Activated CD8-positive, alpha-beta memory T cell treated with anti-CD3 and anti-CD28 coated beads for 36 hours (primary cell): ENCODE measurements at regions not wholly inside any gene's neighbourhood (a gene's known extent, or its start where the extent isn't known, plus 50 kb on each side); places are given as distances from the start of the nearest gene placed in this dataset.
"Not testable (repeated sequence)": the region's sequence is repeated elsewhere in the genome, so short reads cannot be mapped to it uniquely, and the experiment has no call there.

Source experiments
- CTCF ChIA-PET: fragments of 350-600 bp; sonication (Branson Sonifier 250); formaldehyde crosslinking; loops from one replicate; lab custom pipeline; 2021; ENCODE audit warnings: antibody characterized with exemption; lab: Charles Lee
- POLR2A ChIA-PET: fragments of 350-600 bp; sonication (Branson Sonifier 250); formaldehyde crosslinking; loops from one replicate; lab custom pipeline; 2021; ENCODE audit warnings: antibody characterized with exemption; lab: Charles Lee

DNA sequence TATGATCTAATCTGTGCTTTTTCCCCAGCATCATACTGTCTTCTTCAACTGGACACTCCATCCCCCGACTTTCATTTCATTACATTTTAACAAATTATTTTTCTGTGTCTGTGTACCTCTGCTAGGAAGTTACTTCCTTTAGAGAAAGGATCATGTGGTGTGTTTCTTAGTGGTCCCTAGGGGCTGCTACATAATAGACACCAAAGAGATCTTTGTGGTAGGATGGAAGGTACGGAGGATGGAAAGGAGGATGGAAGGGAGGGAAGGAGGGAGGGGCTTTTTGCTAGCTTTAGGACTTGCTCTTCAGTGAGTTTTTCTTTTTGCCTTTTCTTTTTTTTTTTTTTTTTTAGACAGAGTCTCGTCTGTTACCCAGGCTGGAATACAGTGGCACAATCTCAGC is 95.7 kb downstream of the TNFAIP3 start:
- CTCF ChIA-PET: no interaction called here
- POLR2A ChIA-PET: no interaction called here

DNA sequence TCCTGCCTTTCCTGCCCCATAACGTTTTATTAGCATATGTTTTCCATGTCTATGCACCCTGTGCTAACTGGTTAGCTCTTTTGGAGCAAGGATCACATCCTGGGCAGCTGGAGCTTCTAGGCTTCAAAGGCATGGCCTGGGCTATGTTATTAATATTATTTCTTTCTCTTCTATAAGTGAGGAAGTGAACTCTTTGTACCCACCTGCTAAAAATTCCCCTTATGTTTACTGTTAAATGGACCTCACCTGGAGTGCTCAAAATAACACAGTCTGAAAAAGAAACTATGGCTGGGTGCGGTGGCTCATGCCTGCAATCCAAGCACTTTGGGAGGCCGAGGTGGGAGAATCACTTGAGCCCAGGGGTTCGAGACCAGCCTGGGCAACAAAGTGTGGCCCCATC is 97.8 kb downstream of the TNFAIP3 start:
- POLR2A ChIA-PET: no interaction called here
- CTCF ChIA-PET: interaction anchor here (1.4 kb wide), 1 partner anchor 25 kb away, joined by 3 read pairs; no protein-coding TSS in a partner anchor

DNA sequence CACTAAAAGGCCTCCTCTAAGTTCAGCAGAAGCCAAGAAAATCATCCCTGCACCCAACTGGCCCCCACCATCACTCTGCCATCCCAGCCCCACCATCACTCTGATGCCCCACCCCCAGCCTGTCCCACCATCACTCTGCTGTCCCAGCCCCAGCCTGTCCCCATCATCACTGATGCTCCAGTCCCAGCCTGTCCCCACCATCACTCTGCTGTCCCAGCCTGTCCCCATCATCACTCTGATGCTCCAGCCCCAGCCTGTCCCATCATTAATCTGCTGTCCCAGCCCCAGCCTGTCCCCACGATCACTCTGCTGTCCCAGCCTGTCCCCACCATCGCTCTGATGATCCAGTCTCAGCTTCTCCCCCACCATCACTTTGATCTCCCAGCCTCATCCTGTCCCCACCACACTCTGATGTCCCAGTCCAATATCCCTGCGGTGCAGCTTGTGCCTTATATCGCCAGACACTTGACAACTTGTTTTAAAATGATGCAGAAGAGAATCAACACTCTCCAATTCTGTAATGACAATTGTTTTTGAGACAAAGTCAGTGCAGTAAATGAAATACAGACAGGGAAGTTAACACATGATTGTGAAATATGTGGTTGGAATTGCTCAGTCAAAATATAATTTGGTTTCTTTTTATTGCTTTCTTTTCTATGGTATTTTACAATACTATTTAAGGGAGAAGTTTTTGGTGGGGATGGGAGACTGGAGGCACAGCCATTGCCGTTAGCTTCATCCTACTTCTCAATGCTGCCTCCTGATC is 100.8 kb downstream of the TNFAIP3 start:
- ChIA-PET CTCF (interaction anchor here (0.7 to 2.1 kb wide), 4 partner anchors 9 to 29 kb away, joined by 3 to 7 read pairs (median 4); no protein-coding TSS in a partner anchor), POLR2A (interaction anchor here (0.9 to 1.2 kb wide), 2 partner anchors 91 to 97 kb away, joined by 3 read pairs; no protein-coding TSS in a partner anchor)

DNA sequence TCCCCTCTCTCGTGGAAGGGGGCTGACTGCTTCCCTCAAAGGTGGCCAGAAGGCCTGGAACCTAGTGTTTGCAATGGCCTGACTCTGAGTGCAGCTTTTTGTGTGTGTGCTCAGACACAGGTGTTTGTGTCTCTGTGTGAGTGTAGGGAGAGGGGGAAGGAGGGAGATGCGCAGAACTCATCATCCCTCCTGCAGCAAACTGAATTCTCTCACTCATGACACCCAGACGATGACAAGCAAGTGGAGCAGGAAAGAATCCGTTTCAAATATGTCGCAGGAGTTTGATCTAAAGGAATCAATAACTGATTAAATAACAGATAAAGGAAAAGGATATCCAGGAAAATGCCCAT is 101.4 kb downstream of the TNFAIP3 start:
- ChIA-PET CTCF (interaction anchor here (0.6 to 2.1 kb wide), 3 partner anchors 10 to 28 kb away, joined by 3 to 7 read pairs (median 6); no protein-coding TSS in a partner anchor), POLR2A (interaction anchor here (1.2 kb wide), 1 partner anchor 98 kb away, joined by 3 read pairs; no protein-coding TSS in a partner anchor)

DNA sequence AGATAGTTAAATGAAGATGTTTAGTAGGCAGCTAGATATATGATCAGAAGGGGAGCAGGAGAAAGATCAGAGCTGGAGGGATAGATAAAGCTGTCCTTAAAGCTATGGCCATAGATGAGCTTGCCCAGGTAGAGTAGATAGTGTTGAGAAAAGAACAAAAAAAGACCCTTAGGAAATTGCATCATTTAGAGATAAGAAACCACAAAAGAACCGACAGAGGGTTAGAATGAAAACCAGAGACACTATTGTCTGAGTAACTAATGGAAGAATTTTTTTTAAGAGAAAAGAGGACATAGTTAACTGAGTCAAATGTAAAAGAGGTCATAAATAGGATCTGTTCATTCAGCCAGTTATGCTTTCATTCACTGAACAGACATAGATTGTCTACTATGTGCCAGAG is 101.8 kb downstream of the TNFAIP3 start:
- ChIA-PET POLR2A (interaction anchor here (1.2 kb wide), 1 partner anchor 98 kb away, joined by 3 read pairs; no protein-coding TSS in a partner anchor), CTCF (interaction anchor here (0.6 to 2.1 kb wide), 2 partner anchors 24 to 27 kb away, joined by 6 to 7 read pairs; no protein-coding TSS in a partner anchor)

DNA sequence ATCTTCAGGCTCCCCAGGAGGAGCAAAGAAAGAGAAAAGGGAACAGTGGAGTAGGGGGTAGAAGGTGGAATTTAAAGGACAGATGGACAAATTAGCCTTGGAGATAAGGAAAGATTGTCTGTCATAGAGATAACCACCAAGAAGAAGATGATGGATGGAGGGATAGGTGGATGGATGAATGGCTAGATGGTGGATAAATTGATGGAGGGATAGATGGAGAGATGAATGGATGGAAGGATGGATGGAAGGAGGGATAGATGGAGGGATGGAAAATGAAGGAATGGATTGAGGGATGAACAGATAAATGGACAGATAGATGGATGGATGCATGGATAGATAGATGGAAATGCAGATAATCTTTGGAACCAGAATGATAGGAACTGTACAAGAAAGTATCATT is 102.8 kb downstream of the TNFAIP3 start:
- CTCF ChIA-PET: interaction anchor here (2.1 kb wide), 1 partner anchor 25 kb away, joined by 7 read pairs; no protein-coding TSS in a partner anchor
- POLR2A ChIA-PET: interaction anchor here (0.7 kb wide), 1 partner anchor 93 kb away, joined by 3 read pairs; no protein-coding TSS in a partner anchor

DNA sequence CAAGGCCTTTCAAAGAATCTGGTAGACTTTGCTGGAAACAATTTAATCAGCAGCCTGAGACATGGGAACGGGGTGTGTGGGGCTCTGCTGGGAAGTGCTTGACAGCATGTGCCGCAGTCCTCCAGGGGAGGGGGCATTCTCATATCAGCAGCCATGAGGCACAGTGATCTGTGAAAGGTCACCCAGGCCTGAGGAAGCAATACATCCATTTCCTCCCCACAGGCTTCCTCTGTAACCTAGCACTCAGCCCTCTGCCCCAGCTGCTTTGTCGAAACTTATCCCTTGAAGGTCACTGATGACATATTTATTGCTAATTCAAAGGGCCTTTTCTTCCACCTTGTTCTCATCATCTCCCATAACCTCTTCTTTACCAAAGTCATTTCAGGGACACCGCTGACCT is 103.3 kb downstream of the TNFAIP3 start:
- POLR2A ChIA-PET: interaction anchor here (0.6 to 0.8 kb wide), 3 partner anchors 11 to 93 kb away, joined by 3 to 4 read pairs (median 3); no protein-coding TSS in a partner anchor
- CTCF ChIA-PET: interaction anchor here (0.8 to 1.2 kb wide), 3 partner anchors 25 to 266 kb away, joined by 3 to 4 read pairs (median 3); no protein-coding TSS in a partner anchor

DNA sequence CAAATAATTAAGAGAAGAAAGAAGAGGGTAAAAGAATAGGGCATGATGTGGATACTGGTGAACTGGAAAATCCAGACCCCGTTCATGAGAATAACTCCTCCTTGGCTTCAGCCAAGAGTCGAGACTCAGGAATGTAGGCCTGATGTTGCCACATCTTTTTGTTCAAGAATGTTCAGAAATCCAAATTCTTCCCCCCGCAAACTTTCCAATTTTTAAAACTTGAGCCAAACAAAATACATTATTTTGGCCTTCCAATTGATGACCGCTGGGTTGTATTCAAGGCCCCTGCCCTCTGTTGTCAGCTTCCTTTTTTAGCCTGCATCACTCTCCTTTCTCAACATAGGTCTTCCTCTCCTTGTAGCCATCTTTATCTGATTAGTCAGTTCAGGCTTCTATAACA is 106.1 kb downstream of the TNFAIP3 start:
- ChIA-PET CTCF (interaction anchor here (1.8 kb wide), 1 partner anchor 102 kb away, joined by 5 read pairs; no protein-coding TSS in a partner anchor), POLR2A (no interaction called here)

DNA sequence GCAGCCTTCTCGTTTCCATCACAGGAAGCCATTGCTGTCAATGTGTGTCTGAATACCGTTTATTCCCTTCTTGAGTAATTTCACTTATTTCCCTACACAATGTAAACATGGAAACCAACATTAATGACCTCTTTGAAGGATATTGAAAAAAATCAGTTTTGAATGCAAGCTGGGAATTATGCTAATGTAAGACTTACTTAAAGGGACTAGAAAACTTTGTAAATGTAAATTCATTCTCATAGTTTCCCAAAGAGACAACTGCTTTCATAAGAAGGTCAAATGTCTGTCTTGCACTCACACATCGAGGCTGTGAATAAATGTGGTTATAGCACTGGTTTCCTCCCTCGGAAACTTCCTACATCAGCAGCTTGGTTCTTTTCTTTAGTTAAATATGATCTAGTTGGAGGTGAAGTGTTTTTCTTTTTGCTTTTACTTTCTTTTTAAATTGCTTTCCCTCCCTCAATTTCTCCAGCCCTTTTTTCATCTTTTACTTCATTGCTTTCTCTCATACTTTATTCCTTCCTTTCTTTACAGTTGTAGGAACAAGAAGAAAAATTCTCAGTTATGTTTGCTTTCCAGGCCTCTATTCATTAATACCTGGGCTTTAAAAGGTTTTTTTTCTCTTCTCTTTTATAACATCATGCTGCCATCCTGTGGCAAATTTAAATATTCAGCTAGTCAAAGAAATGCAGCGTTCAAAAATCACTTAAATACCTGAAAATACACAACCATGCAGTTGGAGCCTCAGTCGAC is 108.3 kb downstream of the TNFAIP3 start:
- CTCF ChIA-PET: interaction anchor here (0.8 to 1.8 kb wide), 9 partner anchors 26 to 141 kb away, joined by 3 to 11 read pairs (median 4); partner anchors contain the start of gene TNFAIP3
- POLR2A ChIA-PET: interaction anchor here (0.6 to 1.0 kb wide), 4 partner anchors 27 to 97 kb away, joined by 3 to 4 read pairs (median 3); no protein-coding TSS in a partner anchor

DNA sequence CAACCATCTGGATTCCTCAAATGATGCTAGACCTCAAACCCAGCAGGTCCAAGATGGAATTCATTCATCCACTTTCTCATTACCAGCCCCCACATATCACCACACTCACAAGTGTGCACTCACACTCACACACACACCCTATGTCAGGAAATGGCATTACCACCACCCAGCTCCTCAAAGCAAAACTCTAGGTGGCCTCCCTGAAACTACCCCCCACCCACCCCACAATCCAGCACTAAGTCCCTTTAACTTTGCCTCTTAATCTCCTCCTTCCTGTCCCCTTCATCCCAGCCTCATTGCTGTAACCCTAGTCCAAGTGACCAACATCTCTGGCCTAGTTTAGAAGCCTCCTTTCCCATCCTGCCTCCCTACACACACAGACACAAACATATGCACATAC is 109.4 kb downstream of the TNFAIP3 start:
- ChIA-PET CTCF (no interaction called here), POLR2A (no interaction called here)

DNA sequence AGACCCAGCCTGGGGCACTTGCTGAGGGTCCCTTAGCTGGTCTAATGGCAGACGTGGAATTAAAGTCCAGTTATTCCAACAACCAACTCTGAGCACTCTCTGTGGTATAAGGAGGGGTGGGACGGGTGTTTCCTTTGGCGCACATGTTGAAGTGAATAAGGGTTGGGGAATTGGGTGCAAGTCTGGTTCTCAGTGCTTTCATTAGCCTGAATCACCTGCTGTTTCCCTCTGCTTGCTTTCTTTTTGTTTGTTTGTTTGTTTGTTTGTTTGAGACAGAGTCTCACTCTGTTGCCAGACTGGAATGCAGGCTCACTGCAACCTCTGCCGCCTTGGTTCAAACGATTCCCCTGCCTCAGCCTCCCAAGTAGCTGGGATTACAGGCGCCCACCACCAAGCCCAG is 110.1 kb downstream of the TNFAIP3 start:
- ChIA-PET CTCF (interaction anchor here (1.0 kb wide), 1 partner anchor 30 kb away, joined by 3 read pairs; no protein-coding TSS in a partner anchor), POLR2A (no interaction called here)

DNA sequence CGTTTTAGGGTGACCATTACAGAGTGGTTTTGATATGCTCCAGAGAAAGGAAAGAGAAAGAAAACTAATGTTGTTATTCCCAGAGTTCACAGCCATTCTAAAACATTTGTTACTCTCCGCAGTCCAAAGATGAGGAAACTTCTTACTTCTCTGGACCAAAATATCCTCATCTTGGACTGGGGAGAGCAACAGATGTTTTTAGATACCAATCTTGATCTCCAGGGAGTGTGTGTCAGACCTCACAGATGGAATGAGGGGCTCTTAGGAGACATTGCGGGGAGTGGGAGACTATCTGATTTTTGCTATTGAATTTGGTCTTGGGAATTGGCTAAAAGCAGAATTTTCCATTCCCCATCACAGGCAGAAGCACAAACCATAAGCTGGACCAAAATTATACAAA is 110.8 kb downstream of the TNFAIP3 start:
- POLR2A ChIA-PET: no interaction called here
- CTCF ChIA-PET: interaction anchor here (1.0 kb wide), 1 partner anchor 29 kb away, joined by 3 read pairs; no protein-coding TSS in a partner anchor

DNA sequence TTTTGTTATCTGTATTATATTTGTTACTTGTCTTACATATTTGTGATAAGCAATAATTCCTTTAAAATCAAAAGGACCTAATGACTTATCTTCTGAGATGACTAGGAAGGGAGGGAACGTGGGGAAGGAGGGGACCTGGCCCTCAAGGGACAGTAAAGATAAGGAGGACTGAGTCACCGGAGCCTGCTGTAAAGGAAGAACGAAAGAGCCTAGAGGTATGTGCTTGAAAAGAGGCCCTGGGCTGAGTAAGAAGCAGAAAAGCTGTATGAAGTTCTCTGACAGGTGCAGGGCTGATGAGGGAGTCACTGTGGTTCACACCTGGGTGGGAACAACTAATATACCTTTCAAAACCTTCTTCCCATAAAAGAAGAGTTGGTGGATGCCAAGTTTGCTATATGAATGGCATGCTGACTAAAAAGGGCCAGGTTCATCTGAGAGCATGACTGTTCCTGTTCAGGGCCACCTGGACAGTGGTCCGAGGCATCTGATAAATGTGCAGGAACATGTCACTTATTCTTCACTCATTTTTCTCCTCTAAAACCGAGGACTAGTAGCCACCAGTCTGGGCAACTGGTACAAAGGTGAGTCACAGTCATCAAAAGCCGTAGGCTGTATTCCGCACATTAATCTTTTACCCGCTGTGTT is 111.3 kb downstream of the TNFAIP3 start:
- POLR2A ChIA-PET: no interaction called here

DNA sequence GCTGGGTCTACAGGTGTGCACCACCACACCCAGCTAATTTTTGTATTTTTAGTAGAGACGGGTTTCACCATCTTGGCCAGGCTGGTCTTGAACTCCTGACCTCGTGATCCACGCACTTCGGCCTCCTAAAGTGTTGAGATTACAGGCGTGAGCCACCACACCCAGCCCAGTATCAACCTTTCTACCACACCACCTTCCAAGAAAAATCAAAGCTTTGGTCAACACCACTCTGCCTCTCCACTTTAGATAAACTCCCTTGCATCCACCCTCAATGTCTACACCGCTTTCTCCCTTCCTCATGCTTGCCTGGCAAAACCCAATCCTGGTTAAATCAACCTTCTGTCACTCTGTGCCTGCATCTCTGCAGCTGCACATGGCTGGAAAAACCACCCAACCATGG is 112.2 kb downstream of the TNFAIP3 start:
- CTCF ChIA-PET: interaction anchor here (0.9 to 1.4 kb wide), 2 partner anchors 112 to 273 kb away, joined by 3 read pairs; partner anchors contain the start of gene TNFAIP3

More for the DNA sequence above, 111.3 kb downstream of the TNFAIP3 start:
- CTCF ChIA-PET: interaction anchor here (0.9 kb wide), 1 partner anchor 111 kb away, joined by 3 read pairs; the partner anchor contains the start of gene TNFAIP3

DNA sequence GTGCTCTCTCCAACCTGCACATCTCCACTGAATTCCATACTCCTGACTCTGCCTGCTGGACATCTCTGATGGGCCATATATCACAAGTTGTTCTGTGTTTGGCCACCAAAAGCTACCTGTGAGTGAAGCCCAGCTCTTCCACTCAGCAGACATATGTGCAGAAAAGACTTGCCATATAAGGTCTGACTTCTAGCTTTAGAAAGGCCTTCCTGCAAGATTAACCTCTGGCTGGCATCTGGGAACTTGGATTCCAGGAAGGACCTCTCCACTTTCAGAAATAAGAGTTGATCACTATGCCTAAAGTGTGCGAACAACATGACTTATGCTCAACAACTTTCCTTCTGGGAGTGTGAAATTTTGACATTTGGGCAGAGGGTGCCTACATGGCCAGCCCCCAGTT is 113.7 kb downstream of the TNFAIP3 start:
- POLR2A ChIA-PET: no interaction called here
- CTCF ChIA-PET: interaction anchor here (1.4 kb wide), 1 partner anchor 274 kb away, joined by 3 read pairs; no protein-coding TSS in a partner anchor

More for the DNA sequence above, 112.2 kb downstream of the TNFAIP3 start:
- POLR2A ChIA-PET: not testable (repeated sequence)

DNA sequence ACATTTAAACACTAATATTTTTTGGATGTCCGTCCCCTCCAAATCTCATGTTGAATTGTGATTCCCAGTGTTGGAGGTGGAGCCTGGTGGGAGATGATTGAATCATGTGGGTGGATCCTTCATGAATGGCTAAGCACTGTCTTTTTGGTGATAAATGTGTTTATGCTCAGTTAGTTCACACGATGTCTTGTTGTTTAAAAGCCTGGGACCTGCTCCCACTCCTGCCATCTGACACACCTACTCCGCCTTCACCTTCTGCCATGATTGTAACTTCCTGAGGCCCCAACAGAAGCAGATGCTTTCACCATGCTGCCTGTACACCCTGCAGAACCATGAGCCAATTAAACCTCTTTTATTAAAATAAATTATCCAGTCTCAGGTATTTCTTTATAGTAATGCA is 114.7 kb downstream of the TNFAIP3 start:
- ChIA-PET POLR2A (no interaction called here), CTCF (no interaction called here)

DNA sequence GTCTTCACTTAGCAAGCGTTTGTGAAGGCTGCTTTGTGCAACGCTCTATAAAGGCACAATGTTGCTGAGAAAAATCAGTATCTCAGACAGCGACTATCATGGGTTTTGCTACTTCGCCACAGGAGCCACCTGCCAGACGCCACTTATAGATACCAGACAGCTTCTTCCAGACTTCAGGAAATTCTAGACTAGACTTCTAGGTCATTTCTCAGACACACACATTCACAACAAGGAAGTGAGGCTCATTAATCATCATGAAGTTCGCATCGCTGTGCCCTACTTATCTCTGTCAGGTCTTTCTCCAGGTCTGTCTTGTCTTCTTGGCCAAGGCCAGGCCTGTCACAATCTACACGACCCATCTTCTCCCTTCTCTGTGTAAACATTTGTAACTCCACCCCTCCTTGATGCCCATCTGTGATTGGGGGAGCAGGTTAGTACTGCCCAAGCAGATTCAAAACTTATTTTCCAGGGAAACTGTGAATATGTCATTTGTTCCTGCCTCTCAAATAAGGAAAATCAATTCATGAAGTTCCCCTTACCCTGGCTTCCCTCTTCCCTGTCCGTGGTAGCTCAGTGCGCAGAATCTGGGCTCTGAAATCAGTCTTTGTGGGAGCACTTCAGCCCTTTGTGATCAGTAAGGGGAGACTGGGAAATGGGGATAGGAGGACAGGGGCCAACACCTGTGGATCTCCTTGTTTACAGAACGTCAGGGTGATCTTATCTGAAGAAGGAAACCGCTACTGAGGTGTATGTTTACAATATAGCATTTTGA is 115.5 kb downstream of the TNFAIP3 start:
- ChIA-PET CTCF (no interaction called here), POLR2A (no interaction called here)

DNA sequence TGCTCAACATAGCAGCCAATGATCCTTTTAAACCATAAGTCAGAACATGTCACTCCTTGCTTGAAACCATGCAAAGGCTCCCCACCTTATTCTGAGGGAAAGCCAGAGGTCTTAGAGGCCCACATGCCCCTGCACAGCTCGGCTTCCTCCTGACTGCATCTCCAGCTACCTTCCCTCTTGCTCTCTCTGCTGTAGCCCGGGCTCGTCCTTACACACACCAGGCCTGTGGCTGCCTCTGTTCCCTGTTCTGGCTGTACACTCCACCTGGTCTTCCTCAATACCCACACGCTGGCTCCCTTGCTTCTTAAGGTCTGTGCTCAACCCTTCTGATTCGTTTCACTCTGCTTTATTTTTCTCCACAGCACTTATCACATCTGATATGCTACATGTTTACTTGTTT is 116.2 kb downstream of the TNFAIP3 start:
- POLR2A ChIA-PET: no interaction called here
- CTCF ChIA-PET: no interaction called here
